Right cardiac atrium (tissue), 5 donors: ENCODE measurements at regions not wholly inside any gene's neighbourhood (a gene's known extent, or its start where the extent isn't known, plus 50 kb on each side); places are given as distances from the start of the nearest gene placed in this dataset.

ENCODE experiments used
- ATAC-seq, 2 donors: fragments of 200-7000 bp; cut with Tn5 transposase; one replicate each; pipeline versions ENCODE4 v1.8.0 to v1.9.1; 2020; ENCODE audit warnings: moderate library complexity in 2 of 2, mild to moderate bottlenecking in 1 of 2
- DNase-seq, 3 donors: peaks; one replicate each; pipeline ENCODE4 v3.0.0-alpha.2; 2020
- H3K27ac ChIP-seq: one replicate; pipeline ENCODE4 v1.5.1; 2013; ENCODE audit warnings: mild to moderate bottlenecking, low read length, control low read depth, moderate library complexity
- H3K27me3 ChIP-seq: one replicate; pipeline ENCODE4 v1.6.1; 2013; ENCODE audit not compliant: control insufficient read depth, insufficient read depth
- H3K4me1 ChIP-seq: one replicate; pipeline ENCODE4 v1.6.1; 2013; ENCODE audit warnings: low read length; ENCODE audit not compliant: control insufficient read depth, insufficient read depth
- H3K4me3 ChIP-seq: one replicate; pipeline ENCODE4 v1.5.1; 2013; ENCODE audit warnings: low read length, control low read depth
- H3K9me3 ChIP-seq: one replicate; pipeline ENCODE4 v1.6.1; 2013; ENCODE audit warnings: low read length; ENCODE audit not compliant: control insufficient read depth
- WGBS: extraction: QIAGEN DNeasy Blood & Tissue Kit; methylation state at CpG from one replicate; pipeline ENCODE4 v1.1.7; 2013; 5-methylcytosine and 5-hydroxymethylcytosine counted together
- intact Hi-C, 4 donors: fragments of 100-400 bp; cut with DNase I; formaldehyde crosslinking; loops; one replicate each; pipeline versions ENCODE4 v1.11.0 to v1.14.0; 2022 to 2023
- donor health status: healthy with polysubstance abuse.
- donor health status: DM: no; HTN: yes; CAD: no.
- donor health status: DM: no; HTN: no; CAD: no.
- donor health status: DM: no; HTN: yes; CAD: no; lungs with severe emphysema.
- donor health status: DM: yes; HTN: yes; CAD: no.

DNA sequence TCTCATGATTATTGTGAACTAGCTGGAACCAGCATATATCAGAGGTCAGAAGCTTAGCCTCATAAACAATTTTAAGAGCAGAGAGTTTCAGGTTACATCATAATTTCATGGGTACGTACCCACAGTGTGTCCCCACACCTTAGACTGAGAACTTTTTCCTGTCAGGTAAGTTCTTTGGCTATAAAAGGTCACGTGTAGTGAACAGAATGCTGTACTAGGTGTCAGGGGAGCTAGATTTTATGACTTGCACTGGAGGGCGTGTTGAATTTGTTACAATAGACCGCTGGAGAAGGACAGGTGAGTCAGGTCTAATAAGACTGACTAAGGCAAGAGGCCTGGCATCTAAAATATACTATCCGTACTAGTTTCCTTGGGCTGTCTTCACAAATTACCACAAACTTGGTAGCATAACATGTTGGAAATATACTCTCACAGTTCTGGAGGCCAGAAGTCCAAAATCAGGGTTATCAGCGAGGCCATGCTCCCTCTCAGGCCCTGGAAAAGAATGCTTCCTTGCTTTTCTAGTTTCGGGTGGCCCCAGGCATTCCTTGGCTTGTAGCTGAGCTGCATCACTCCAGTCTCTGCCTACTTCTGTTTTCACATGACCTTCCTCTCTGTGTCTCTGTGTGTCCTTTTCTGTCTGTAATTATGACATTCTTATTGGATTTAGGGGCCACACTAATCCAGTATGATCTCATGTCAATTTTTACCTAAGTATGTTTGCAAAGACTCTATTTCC, 512.0 kb upstream of the NR3C2 start:
- DNase-seq (no peak), ATAC-seq (no peak)
- H3K27ac ChIP-seq: no peak overlapping the region
- 88% methylated on average over 7 of the region's 7 CpGs for WGBS
- no peaks in the 10 kb centered on the region for H3K9me3 ChIP-seq
- H3K4me3 ChIP-seq: no peak overlapping the region
- H3K4me1 ChIP-seq: no peaks in the 10 kb centered on the region
- intact Hi-C loops: no loop called here
- H3K27me3 ChIP-seq: no peaks in the 10 kb centered on the region

GRCh38 chr4:148951346-148951745, 509.1 kb upstream of the NR3C2 start:
- ATAC-seq: no peak
- Histone ChIP-seq H3K27me3 (no peaks in the 10 kb centered on the region), H3K4me1 (no peaks in the 10 kb centered on the region), H3K9me3 (no peaks in the 10 kb centered on the region), H3K4me3 (no peak overlapping the region), H3K27ac (no peak overlapping the region)
- intact Hi-C loops: no loop called here
- no peak for DNase-seq
- WGBS: 87% methylated on average over 3 of the region's 3 CpGs

DNA sequence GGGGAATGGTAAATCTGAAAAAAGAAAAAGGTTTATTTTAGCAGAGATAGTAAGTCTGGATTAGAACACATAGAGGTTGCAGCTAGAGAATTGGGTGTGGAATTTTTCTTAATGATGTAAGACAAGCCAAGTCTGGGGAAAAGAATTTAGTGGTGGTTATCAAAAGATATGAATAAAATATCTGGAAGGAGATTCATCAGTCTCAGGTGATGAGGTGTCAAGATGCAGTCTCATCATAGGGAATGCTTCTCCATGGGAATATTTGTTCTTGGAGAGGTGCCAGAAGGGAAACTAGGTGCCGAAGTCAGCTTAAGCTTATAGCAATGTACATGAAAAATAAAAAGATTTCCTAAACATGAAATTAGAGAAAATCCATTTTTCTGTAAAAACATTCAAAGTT, 504.1 kb upstream of the NR3C2 start:
- 63% methylated on average over 1 of the region's 1 CpG for WGBS
- Histone ChIP-seq H3K27me3 (no peaks in the 10 kb centered on the region), H3K4me1 (no peaks in the 10 kb centered on the region), H3K9me3 (no peaks in the 10 kb centered on the region), H3K27ac (no peak overlapping the region), H3K4me3 (no peak overlapping the region)
- intact Hi-C loops: no loop called here
- ATAC-seq (no peak), DNase-seq (no peak)

GRCh38 chr4:148944839-148945219, 502.6 kb upstream of the NR3C2 start:
- Histone ChIP-seq H3K9me3 (no peaks in the 10 kb centered on the region), H3K27ac (no peak overlapping the region), H3K4me3 (no peak overlapping the region), H3K27me3 (no peaks in the 10 kb centered on the region), H3K4me1 (no peaks in the 10 kb centered on the region)
- no peak for DNase-seq
- intact Hi-C loops: no loop called here
- no peak for ATAC-seq

DNA sequence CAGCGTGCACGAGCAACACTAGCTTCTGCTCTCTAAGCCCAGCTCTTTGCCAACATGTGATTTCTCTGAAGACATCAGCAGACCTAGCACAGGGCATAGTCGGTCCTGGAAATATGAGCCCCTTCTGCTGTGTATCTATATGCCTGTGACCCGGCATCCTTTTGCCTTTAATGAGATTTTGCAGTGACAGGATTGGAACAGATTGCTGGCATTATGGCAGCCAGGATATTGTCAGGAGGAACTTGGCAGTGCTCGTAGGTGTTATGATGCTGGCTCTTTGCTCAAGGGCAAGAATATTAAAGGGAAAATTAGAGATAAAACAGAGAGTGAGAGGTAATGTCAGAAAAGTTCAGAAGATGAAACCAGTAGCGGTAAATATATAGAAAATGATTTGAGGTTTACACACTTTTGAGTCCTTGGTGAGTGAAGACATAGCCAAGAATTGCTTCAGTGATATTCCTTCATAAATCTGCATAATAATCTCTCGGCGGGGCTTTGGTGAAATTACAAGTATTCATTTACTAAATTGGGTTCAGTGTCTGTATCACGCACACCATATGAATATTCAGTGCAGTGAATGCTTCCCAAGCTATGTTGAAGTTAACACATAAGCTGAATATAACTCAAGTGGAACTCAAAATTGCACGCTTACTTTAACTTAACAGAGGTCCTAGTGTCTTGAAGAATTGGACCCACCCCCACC, 502.1 kb upstream of the NR3C2 start:
- 76% methylated on average over 10 of the region's 10 CpGs for whole genome bisulfite sequencing
- Histone ChIP-seq H3K27me3 (no peaks in the 10 kb centered on the region), H3K4me3 (no peak overlapping the region), H3K4me1 (no peaks in the 10 kb centered on the region), H3K9me3 (no peaks in the 10 kb centered on the region), H3K27ac (no peak overlapping the region)
- intact Hi-C loops: no loop called here
- no peak for ATAC-seq
- DNase-seq: no peak

DNA sequence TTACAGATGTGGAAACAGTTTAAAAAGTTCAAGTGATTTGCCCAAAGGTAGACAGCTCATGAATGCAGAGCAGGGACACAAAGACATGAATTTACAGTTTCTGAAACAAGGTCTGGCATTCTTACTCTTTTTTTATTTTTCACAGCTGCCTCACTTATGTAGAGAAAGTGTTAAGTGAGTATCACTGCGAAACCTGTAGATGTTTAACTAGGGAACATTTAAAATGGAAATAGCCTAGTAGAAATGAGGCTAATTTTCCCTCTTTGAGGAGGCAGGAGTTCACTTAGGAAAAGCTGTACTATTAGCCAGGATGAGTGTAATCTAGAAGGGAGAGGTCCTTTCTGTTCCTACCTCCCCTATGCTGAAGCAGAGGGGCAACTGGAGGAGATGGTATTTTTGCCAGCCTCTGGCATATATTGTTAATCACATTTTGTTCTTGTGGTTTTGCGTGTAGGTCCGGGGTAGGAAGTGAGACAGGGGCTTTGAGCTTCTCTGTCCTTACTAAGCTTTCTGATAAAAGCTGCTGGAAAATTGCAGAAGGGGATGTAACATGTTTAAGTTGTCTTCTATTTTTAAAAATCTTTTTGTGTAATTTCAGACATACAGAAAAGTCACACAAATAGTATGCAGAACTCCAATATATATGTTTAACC, 492.8 kb upstream of the NR3C2 start:
- 54% methylated on average over 3 of the region's 3 CpGs for WGBS
- no peaks in the 10 kb centered on the region for H3K27me3 ChIP-seq
- ATAC-seq: no peak
- H3K4me1 ChIP-seq: no peaks in the 10 kb centered on the region
- no peak for DNase-seq
- no peak overlapping the region for H3K4me3 ChIP-seq
- intact Hi-C loops: no loop called here
- H3K9me3 ChIP-seq: no peaks in the 10 kb centered on the region
- no peak overlapping the region for H3K27ac ChIP-seq

GRCh38 chr4:148926276-148927260, 484.4 kb upstream of the NR3C2 start:
- H3K4me1 ChIP-seq: no peaks in the 10 kb centered on the region
- H3K27me3 ChIP-seq: no peaks in the 10 kb centered on the region
- H3K4me3 ChIP-seq: no peak overlapping the region
- WGBS: 67% methylated on average over 3 of the region's 3 CpGs
- no peaks in the 10 kb centered on the region for H3K9me3 ChIP-seq
- DNase-seq (peak; percentile 25 to 64 (median 62)), ATAC-seq (no peak)
- no peak overlapping the region for H3K27ac ChIP-seq
- intact Hi-C loops: no loop called here

GRCh38 chr4:148923881-148924280, 481.7 kb upstream of the NR3C2 start:
- ATAC-seq: no peak

DNA sequence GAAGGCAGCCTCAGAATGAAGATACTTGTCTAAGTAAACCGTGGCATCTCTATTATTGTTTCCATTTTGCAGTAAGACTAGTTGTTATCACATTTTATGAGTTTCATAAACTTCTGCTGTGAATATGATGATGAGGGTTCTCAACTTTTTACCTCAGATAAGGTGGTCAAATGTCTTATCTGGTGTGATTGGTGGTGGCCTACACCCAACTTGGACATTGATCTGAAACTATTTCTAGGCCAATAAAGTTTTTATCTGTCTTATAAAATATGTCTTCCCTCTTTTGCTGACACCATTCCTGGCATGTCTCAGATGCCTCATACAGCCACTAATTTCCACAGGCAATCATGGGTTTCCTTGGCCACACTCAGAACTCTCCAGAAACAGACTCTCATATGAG, 480.3 kb upstream of the NR3C2 start:
- WGBS: 70% methylated on average over 1 of the region's 1 CpG
- H3K4me3 ChIP-seq: no peak overlapping the region
- intact Hi-C loops: no loop called here
- H3K27ac ChIP-seq: no peak overlapping the region
- no peaks in the 10 kb centered on the region for H3K9me3 ChIP-seq
- H3K4me1 ChIP-seq: no peaks in the 10 kb centered on the region
- DNase-seq: no peak
- ATAC-seq: no peak
- H3K27me3 ChIP-seq: no peaks in the 10 kb centered on the region

More at GRCh38 chr4:148923881-148924280, 481.7 kb upstream of the NR3C2 start:
- Histone ChIP-seq H3K4me3 (no peak overlapping the region), H3K27me3 (no peaks in the 10 kb centered on the region), H3K27ac (no peak overlapping the region), H3K4me1 (no peaks in the 10 kb centered on the region), H3K9me3 (no peaks in the 10 kb centered on the region)
- intact Hi-C loops: no loop called here
- no peak for DNase-seq

- 83% methylated on average over 2 of the region's 2 CpGs for WGBS
- intact Hi-C loops: no loop called here
Measured at GRCh38 chr4:148914734-148915133, 472.5 kb upstream of the NR3C2 start.

More at GRCh38 chr4:148914734-148915133, 472.5 kb upstream of the NR3C2 start:
- H3K4me3 ChIP-seq: no peak overlapping the region
- no peak overlapping the region for H3K27ac ChIP-seq
- no peaks in the 10 kb centered on the region for H3K27me3 ChIP-seq
- H3K4me1 ChIP-seq: no peaks in the 10 kb centered on the region
- DNase-seq (no peak), ATAC-seq (no peak)
- no peaks in the 10 kb centered on the region for H3K9me3 ChIP-seq
